ENCODE measurements at regions not wholly inside any gene's neighbourhood (a gene's known extent, or its start where the extent isn't known, plus 50 kb on each side); places are given as distances from the start of the nearest gene placed in this dataset.

- no peak for TF ChIP-seq EZH2 (IDR thresholded peaks at IDR 0.05; ENCODE audit: low read length)
- TF ChIP-seq CTCF (optimal IDR thresholded peaks at IDR 0.05 in 1 of 3, IDR thresholded peaks at IDR 0.05 in 1 of 3, conservative IDR thresholded peaks at IDR 0.05 in 1 of 3; ENCODE audit: extremely low read depth in 1 of 3, insufficient read depth in 2 of 3, low read length in 3 of 3), result peak in 1 of 3 experiments; percentile 34
Measured at GRCh38 chrX:5681159-5681558, 547.5 kb downstream of the NLGN4X start.
